ENCODE measurements at regions not wholly inside any gene's neighbourhood (a gene's known extent, or its start where the extent isn't known, plus 50 kb on each side); places are given as distances from the start of the nearest gene placed in this dataset.

GRCh38 chr4:20543131-20543530 lies 157.1 kb upstream of the PACRGL start:
- no peak for TF ChIP-seq CTCF (IDR thresholded peaks at IDR 0.05)
- TF ChIP-seq POLR2A (IDR thresholded peaks at IDR 0.05): no peak
